Gastroesophageal sphincter (tissue), 3 donors: ENCODE measurements at regions not wholly inside any gene's neighbourhood (a gene's known extent, or its start where the extent isn't known, plus 50 kb on each side); places are given as distances from the start of the nearest gene placed in this dataset.

ENCODE experiments used
- CTCF ChIP-seq, 4 experiments: fragments of 200-600 bp in 2 of 4; fragments of 450-650 bp in 2 of 4; sonication (generic) in 1 of 4; IDR thresholded peaks; one replicate each; pipeline ENCODE4 v1.5.1; 2017 to 2019; ENCODE audit warnings: antibody characterized with exemption in 4 of 4, mild to moderate bottlenecking in 2 of 4, moderate library complexity in 2 of 4
- EP300 ChIP-seq: sonication (generic); formaldehyde crosslinking; IDR thresholded peaks from one replicate; pipeline ENCODE4 v1.6.1; 2017; ENCODE audit warnings: antibody characterized with exemption, mild to moderate bottlenecking
- POLR2A ChIP-seq, 2 donors: fragments of 450-650 bp; IDR thresholded peaks; one replicate each; pipeline ENCODE4 v1.6.1; 2017; ENCODE audit warnings: antibody characterized with exemption in 2 of 2, mild to moderate bottlenecking in 2 of 2, moderate library complexity in 1 of 2
- POLR2AphosphoS5 ChIP-seq: sonication (generic); formaldehyde crosslinking; IDR thresholded peaks from one replicate; pipeline ENCODE4 v1.6.1; 2017; ENCODE audit warnings: antibody characterized with exemption

- no peak for TF ChIP-seq CTCF (IDR thresholded peaks at IDR 0.05)
- TF ChIP-seq EP300, result no peak
- no peak for TF ChIP-seq POLR2AphosphoS5
- TF ChIP-seq POLR2A (IDR thresholded peaks at IDR 0.05), result no peak
Observed at GRCh38 chr4:24010994-24011393, 121.1 kb upstream of the PPARGC1A start.
